Transverse colon (tissue), 3 donors: ENCODE measurements at regions not wholly inside any gene's neighbourhood (a gene's known extent, or its start where the extent isn't known, plus 50 kb on each side); places are given as distances from the start of the nearest gene placed in this dataset.

ENCODE experiments used
- POLR2A ChIP-seq: fragments of 450-650 bp; IDR thresholded peaks from one replicate; pipeline ENCODE4 v1.6.1; 2016; ENCODE audit warnings: antibody characterized with exemption, mild to moderate bottlenecking, moderate library complexity
- TF ChIP-seq, protein P1 (sequence below), 5 experiments: fragments of 200-600 bp in 3 of 5; fragments of 450-650 bp in 2 of 5; sonication (generic) in 3 of 5; IDR thresholded peaks; 1 replicate in 2 of 5; 2 replicates in 3 of 5; pipeline ENCODE4 v1.5.1; 2016 to 2017; ENCODE audit warnings: antibody characterized with exemption in 5 of 5, inconsistent platforms in 3 of 5, mild to moderate bottlenecking in 2 of 5, moderate library complexity in 1 of 5

DNA sequence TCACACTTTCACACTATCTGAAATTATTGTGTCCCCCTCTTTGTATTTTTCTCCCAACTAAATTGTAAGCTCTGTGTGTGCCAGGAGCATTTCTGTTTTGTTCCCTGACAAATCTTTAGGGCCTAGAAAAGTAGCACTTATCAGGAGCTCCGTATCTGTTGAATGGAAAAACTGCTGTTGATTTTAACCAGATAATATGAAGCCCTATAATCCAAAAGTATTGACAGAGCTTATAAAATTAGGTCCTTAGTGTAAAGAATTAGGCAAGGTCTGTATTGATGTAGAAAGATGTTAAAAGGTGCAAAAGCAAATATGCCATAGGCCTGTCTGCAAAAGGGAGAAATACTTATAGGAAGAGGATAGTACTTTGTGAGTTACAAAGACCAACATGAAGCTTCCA lies 109.4 kb upstream of the ISL1 start:
- no peak for TF ChIP-seq POLR2A
- TF ChIP-seq, protein P1, sequence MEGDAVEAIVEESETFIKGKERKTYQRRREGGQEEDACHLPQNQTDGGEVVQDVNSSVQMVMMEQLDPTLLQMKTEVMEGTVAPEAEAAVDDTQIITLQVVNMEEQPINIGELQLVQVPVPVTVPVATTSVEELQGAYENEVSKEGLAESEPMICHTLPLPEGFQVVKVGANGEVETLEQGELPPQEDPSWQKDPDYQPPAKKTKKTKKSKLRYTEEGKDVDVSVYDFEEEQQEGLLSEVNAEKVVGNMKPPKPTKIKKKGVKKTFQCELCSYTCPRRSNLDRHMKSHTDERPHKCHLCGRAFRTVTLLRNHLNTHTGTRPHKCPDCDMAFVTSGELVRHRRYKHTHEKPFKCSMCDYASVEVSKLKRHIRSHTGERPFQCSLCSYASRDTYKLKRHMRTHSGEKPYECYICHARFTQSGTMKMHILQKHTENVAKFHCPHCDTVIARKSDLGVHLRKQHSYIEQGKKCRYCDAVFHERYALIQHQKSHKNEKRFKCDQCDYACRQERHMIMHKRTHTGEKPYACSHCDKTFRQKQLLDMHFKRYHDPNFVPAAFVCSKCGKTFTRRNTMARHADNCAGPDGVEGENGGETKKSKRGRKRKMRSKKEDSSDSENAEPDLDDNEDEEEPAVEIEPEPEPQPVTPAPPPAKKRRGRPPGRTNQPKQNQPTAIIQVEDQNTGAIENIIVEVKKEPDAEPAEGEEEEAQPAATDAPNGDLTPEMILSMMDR (IDR thresholded peaks at IDR 0.05), result no peak
